ENCODE measurements at regions not wholly inside any gene's neighbourhood (a gene's known extent, or its start where the extent isn't known, plus 50 kb on each side); places are given as distances from the start of the nearest gene placed in this dataset.

- no peak overlapping the region for H3K4me3 ChIP-seq
- no peaks in the 10 kb centered on the region for H3K4me1 ChIP-seq
- no peaks in the 10 kb centered on the region for H3K27me3 ChIP-seq
- H3K27ac ChIP-seq, result no peak overlapping the region
- DNase-seq (ENCODE audit: extremely low spot score in 2 of 2), result no peak
- no peak for TF ChIP-seq POLR2A (IDR thresholded peaks at IDR 0.05)
- TF ChIP-seq POLR2AphosphoS5 (IDR thresholded peaks at IDR 0.05; ENCODE audit: insufficient read depth in 1 of 2, low read depth in 1 of 2), result peak in 1 of 2 donors; percentile 13
- no peak for TF ChIP-seq CTCF (IDR thresholded peaks at IDR 0.05)
- no peaks in the 10 kb centered on the region for H3K36me3 ChIP-seq
- intact Hi-C loops (cut with DNase I), result no loop called here
- no peaks in the 10 kb centered on the region for H3K9me3 ChIP-seq
These were observed 348.1 kb downstream of the GALR1 start for GRCh38 chr18:77597726-77598125.

GRCh38 chr18:77600674-77601073, 351.0 kb downstream of the GALR1 start:
- H3K27ac ChIP-seq, result no peak overlapping the region
- no peak for TF ChIP-seq CTCF (IDR thresholded peaks at IDR 0.05)
- no peak for TF ChIP-seq POLR2A (IDR thresholded peaks at IDR 0.05)
- no peak for TF ChIP-seq POLR2AphosphoS5 (IDR thresholded peaks at IDR 0.05; ENCODE audit: insufficient read depth in 1 of 2, low read depth in 1 of 2)
- no peak for DNase-seq (ENCODE audit: extremely low spot score in 2 of 2)
- no peaks in the 10 kb centered on the region for H3K9me3 ChIP-seq
- no peaks in the 10 kb centered on the region for H3K36me3 ChIP-seq
- no peak overlapping the region for H3K4me3 ChIP-seq
- intact Hi-C loops (cut with DNase I), result no loop called here
- H3K4me1 ChIP-seq, result no peaks in the 10 kb centered on the region
- no peaks in the 10 kb centered on the region for H3K27me3 ChIP-seq

- intact Hi-C loops (cut with DNase I), result no loop called here
- H3K4me3 ChIP-seq, result no peak overlapping the region
- no peaks in the 10 kb centered on the region for H3K9me3 ChIP-seq
- H3K36me3 ChIP-seq, result no peaks in the 10 kb centered on the region
- no peak overlapping the region for H3K27ac ChIP-seq
- DNase-seq (ENCODE audit: extremely low spot score in 2 of 2), result no peak
- no peaks in the 10 kb centered on the region for H3K4me1 ChIP-seq
- no peak for TF ChIP-seq POLR2A (IDR thresholded peaks at IDR 0.05)
- no peak for TF ChIP-seq CTCF (IDR thresholded peaks at IDR 0.05)
- no peak for TF ChIP-seq POLR2AphosphoS5 (IDR thresholded peaks at IDR 0.05; ENCODE audit: insufficient read depth in 1 of 2, low read depth in 1 of 2)
- no peaks in the 10 kb centered on the region for H3K27me3 ChIP-seq
These were observed 351.9 kb downstream of the GALR1 start for GRCh38 chr18:77601567-77601966.

GRCh38 chr18:77607087-77607486, 357.4 kb downstream of the GALR1 start:
- intact Hi-C loops (cut with DNase I), result no loop called here
- TF ChIP-seq CTCF (IDR thresholded peaks at IDR 0.05) (no peak), POLR2A (IDR thresholded peaks at IDR 0.05) (no peak), POLR2AphosphoS5 (IDR thresholded peaks at IDR 0.05; ENCODE audit: insufficient read depth in 1 of 2, low read depth in 1 of 2) (no peak)
- Histone ChIP-seq H3K27ac (no peak overlapping the region), H3K36me3 (no peaks in the 10 kb centered on the region), H3K9me3 (no peaks in the 10 kb centered on the region), H3K4me1 (no peaks in the 10 kb centered on the region), H3K27me3 (no peaks in the 10 kb centered on the region), H3K4me3 (no peak overlapping the region)
- no peak for DNase-seq (ENCODE audit: extremely low spot score in 2 of 2)

- H3K36me3 ChIP-seq, result no peaks in the 10 kb centered on the region
- no peak overlapping the region for H3K4me3 ChIP-seq
- H3K4me1 ChIP-seq, result no peaks in the 10 kb centered on the region
- H3K27me3 ChIP-seq, result no peaks in the 10 kb centered on the region
- intact Hi-C loops (cut with DNase I), result no loop called here
- no peak for TF ChIP-seq CTCF (IDR thresholded peaks at IDR 0.05)
- TF ChIP-seq POLR2AphosphoS5 (IDR thresholded peaks at IDR 0.05; ENCODE audit: insufficient read depth in 1 of 2, low read depth in 1 of 2), result no peak
- TF ChIP-seq POLR2A (IDR thresholded peaks at IDR 0.05), result no peak
- H3K9me3 ChIP-seq, result no peaks in the 10 kb centered on the region
- H3K27ac ChIP-seq, result no peak overlapping the region
- DNase-seq (ENCODE audit: extremely low spot score in 2 of 2), result no peak
These were observed 359.2 kb downstream of the GALR1 start for GRCh38 chr18:77608807-77609206.

All from vagina (tissue), 2 donors.